ENCODE measurements at regions not wholly inside any gene's neighbourhood (a gene's known extent, or its start where the extent isn't known, plus 50 kb on each side); places are given as distances from the start of the nearest gene placed in this dataset.
"Not testable (repeated sequence)": the region's sequence is repeated elsewhere in the genome, so short reads cannot be mapped to it uniquely, and the experiment has no call there.

GRCh38 chr20:22063753-22064152 lies 358.3 kb downstream of the PAX1 start:
- no peak for FAIRE-seq
- no peak for DNase-seq (ENCODE audit: insufficient read length, low spot score)
- no peak for TF ChIP-seq POU2F2 (IDR thresholded peaks at IDR 0.05; ENCODE audit: low read depth, low read length)
- no peak for TF ChIP-seq TAF1 (IDR thresholded peaks at IDR 0.05; ENCODE audit: low read depth, low read length)
- TF ChIP-seq PAX5 (IDR thresholded peaks at IDR 0.05; ENCODE audit: insufficient read depth, low read length, severe bottlenecking), result no peak
- TF ChIP-seq POLR2A (IDR thresholded peaks at IDR 0.05; ENCODE audit: low read depth, low read length), result no peak
- TF ChIP-seq POLR2AphosphoS5 (IDR thresholded peaks at IDR 0.05; ENCODE audit: low read depth, low read length), result no peak
- no peak for TF ChIP-seq SPI1 (IDR thresholded peaks at IDR 0.05; ENCODE audit: low read depth, low read length)

GRCh38 chr20:22062874-22063273 lies 357.4 kb downstream of the PAX1 start:
- TF ChIP-seq PAX5 (IDR thresholded peaks at IDR 0.05; ENCODE audit: insufficient read depth, low read length, severe bottlenecking) (no peak), POLR2AphosphoS5 (IDR thresholded peaks at IDR 0.05; ENCODE audit: low read depth, low read length) (no peak), POU2F2 (IDR thresholded peaks at IDR 0.05; ENCODE audit: low read depth, low read length) (no peak), SPI1 (IDR thresholded peaks at IDR 0.05; ENCODE audit: low read depth, low read length) (no peak), POLR2A (IDR thresholded peaks at IDR 0.05; ENCODE audit: low read depth, low read length) (no peak), TAF1 (IDR thresholded peaks at IDR 0.05; ENCODE audit: low read depth, low read length) (no peak)
- DNase-seq (ENCODE audit: insufficient read length, low spot score), result no peak
- FAIRE-seq, result no peak

GRCh38 chr20:22060610-22061009 lies 355.1 kb downstream of the PAX1 start:
- no peak for DNase-seq (ENCODE audit: insufficient read length, low spot score)
- TF ChIP-seq POU2F2 (IDR thresholded peaks at IDR 0.05; ENCODE audit: low read depth, low read length) (no peak), TAF1 (IDR thresholded peaks at IDR 0.05; ENCODE audit: low read depth, low read length) (no peak), POLR2AphosphoS5 (IDR thresholded peaks at IDR 0.05; ENCODE audit: low read depth, low read length) (no peak), POLR2A (IDR thresholded peaks at IDR 0.05; ENCODE audit: low read depth, low read length) (no peak), PAX5 (IDR thresholded peaks at IDR 0.05; ENCODE audit: insufficient read depth, low read length, severe bottlenecking) (no peak)
- FAIRE-seq, result no peak

- no peak for FAIRE-seq
- TF ChIP-seq POLR2A (IDR thresholded peaks at IDR 0.05; ENCODE audit: low read depth, low read length) (no peak), PAX5 (IDR thresholded peaks at IDR 0.05; ENCODE audit: insufficient read depth, low read length, severe bottlenecking) (no peak), TAF1 (IDR thresholded peaks at IDR 0.05; ENCODE audit: low read depth, low read length) (no peak), SPI1 (IDR thresholded peaks at IDR 0.05; ENCODE audit: low read depth, low read length) (no peak), POLR2AphosphoS5 (IDR thresholded peaks at IDR 0.05; ENCODE audit: low read depth, low read length) (no peak), POU2F2 (IDR thresholded peaks at IDR 0.05; ENCODE audit: low read depth, low read length) (no peak)
Measured at GRCh38 chr20:22058746-22059145, 353.3 kb downstream of the PAX1 start.

GRCh38 chr20:22055981-22056380 lies 350.5 kb downstream of the PAX1 start:
- FAIRE-seq (no peak), DNase-seq (ENCODE audit: insufficient read length, low spot score) (no peak)
- TF ChIP-seq TAF1 (IDR thresholded peaks at IDR 0.05; ENCODE audit: low read depth, low read length) (no peak), POLR2A (IDR thresholded peaks at IDR 0.05; ENCODE audit: low read depth, low read length) (no peak), SPI1 (IDR thresholded peaks at IDR 0.05; ENCODE audit: low read depth, low read length) (no peak), POU2F2 (IDR thresholded peaks at IDR 0.05; ENCODE audit: low read depth, low read length) (no peak), POLR2AphosphoS5 (IDR thresholded peaks at IDR 0.05; ENCODE audit: low read depth, low read length) (no peak), PAX5 (IDR thresholded peaks at IDR 0.05; ENCODE audit: insufficient read depth, low read length, severe bottlenecking) (no peak)

More at GRCh38 chr20:22058746-22059145, 353.3 kb downstream of the PAX1 start:
- no peak for DNase-seq (ENCODE audit: insufficient read length, low spot score)

DNA sequence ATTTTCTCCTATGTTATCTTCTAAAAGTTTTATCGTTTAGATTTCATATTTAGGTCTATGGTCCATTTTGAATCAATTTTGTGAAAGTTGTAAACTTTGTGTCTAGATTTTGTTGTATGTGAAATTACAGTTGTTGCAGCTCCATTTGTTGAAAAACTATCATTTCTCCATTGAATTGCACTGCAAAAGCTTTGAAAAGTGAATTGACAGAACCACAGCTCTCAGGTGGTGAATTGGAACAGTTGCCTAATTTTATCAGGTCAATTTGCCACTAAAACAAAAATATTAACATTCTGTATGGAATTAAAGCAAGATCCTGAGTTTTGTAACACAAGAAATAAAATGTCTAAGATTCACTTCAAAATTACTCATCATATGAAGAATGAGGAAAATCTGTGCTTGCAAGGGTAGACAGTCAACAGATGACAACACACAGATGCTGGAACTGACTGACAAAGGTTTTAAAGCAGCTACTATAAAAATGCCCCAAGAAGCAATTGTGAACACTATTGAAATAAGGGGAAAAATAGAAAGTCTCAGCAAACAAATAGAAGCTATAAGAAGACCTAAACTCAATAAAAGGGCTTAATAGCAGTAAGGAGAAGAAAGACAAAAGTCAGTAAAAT lies 346.7 kb downstream of the PAX1 start:
- no peak for FAIRE-seq
- TF ChIP-seq POLR2A (IDR thresholded peaks at IDR 0.05; ENCODE audit: low read depth, low read length), result no peak
- TF ChIP-seq POU2F2 (IDR thresholded peaks at IDR 0.05; ENCODE audit: low read depth, low read length), result no peak
- no peak for TF ChIP-seq TAF1 (IDR thresholded peaks at IDR 0.05; ENCODE audit: low read depth, low read length)
- TF ChIP-seq SPI1 (IDR thresholded peaks at IDR 0.05; ENCODE audit: low read depth, low read length), result no peak
- TF ChIP-seq PAX5 (IDR thresholded peaks at IDR 0.05; ENCODE audit: insufficient read depth, low read length, severe bottlenecking), result no peak
- no peak for TF ChIP-seq POLR2AphosphoS5 (IDR thresholded peaks at IDR 0.05; ENCODE audit: low read depth, low read length)
- no peak for DNase-seq (ENCODE audit: insufficient read length, low spot score)

DNA sequence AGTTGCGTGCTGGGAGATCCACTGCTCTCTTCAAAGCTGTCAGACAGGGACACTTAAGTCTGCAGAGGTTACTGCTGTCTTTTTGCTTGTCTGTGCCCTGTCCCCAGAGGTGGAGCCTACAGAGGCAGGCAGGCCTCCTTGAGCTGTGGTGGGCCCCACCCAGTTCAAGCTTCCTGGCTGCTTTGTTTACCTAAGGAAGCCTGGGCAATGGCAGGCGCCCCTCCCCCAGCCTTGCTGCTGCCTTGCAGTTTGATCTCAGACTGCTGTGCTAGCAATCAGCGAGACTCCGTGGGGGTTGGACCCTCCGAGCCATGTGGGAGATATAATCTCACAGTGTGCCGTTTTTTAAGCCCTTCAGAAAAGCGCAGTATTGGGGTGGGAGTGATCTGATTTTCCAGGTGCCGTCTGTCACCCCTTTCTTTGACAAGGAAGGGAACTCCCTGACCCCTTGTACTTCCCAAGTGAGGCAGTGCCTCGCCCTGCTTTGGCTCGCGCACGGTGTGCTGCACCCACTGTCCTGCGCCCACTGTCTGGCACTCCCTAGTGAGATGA lies 340.6 kb downstream of the PAX1 start:
- FAIRE-seq; DNase-seq (ENCODE audit: insufficient read length, low spot score): not testable (repeated sequence)

DNA sequence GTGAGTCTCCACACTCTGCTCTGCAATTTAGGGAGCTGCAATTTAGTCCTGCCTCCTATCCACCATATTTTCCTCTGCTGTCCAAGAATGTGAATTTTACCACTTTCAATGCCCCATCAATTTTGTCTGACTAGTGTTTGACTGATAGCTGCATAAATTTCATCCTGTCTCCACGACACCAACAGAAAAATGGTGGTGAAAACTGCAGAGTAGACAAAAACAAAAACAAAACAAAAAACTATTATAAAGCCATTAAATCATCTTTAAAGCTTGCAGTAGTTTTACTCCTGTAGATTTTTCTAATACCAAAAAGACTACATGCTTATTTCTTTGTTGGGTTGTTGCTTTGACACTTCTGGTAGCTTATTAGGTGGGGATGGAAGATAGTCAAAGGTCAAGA lies 322.0 kb downstream of the PAX1 start:
- no peak for DNase-seq (ENCODE audit: insufficient read length, low spot score)
- no peak for FAIRE-seq
- TF ChIP-seq POU2F2 (IDR thresholded peaks at IDR 0.05; ENCODE audit: low read depth, low read length), result no peak
- no peak for TF ChIP-seq PAX5 (IDR thresholded peaks at IDR 0.05; ENCODE audit: insufficient read depth, low read length, severe bottlenecking)
- no peak for TF ChIP-seq POLR2A (IDR thresholded peaks at IDR 0.05; ENCODE audit: low read depth, low read length)
- TF ChIP-seq SPI1 (IDR thresholded peaks at IDR 0.05; ENCODE audit: low read depth, low read length), result no peak
- no peak for TF ChIP-seq POLR2AphosphoS5 (IDR thresholded peaks at IDR 0.05; ENCODE audit: low read depth, low read length)
- no peak for TF ChIP-seq TAF1 (IDR thresholded peaks at IDR 0.05; ENCODE audit: low read depth, low read length)

DNA sequence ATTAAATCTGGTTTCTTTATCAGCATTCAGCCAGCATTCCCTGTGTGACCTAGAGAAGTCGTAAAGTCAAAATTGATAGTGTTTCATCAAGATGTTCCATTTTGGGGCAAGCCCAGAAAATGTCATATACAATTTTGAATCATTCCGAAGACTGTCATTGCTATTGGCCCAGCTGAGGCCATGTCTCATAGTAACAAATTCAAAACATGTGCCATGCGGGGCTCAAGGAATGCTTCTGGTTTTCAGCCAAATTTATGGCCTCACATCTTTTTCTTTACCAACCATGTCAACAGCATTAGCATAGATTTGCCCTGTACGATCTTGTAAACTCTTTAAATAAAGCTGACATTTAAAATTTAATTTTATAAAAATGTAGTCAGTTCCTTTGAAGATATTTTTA lies 314.7 kb downstream of the PAX1 start:
- TF ChIP-seq SPI1 (IDR thresholded peaks at IDR 0.05; ENCODE audit: low read depth, low read length) (no peak), TAF1 (IDR thresholded peaks at IDR 0.05; ENCODE audit: low read depth, low read length) (no peak), POLR2A (IDR thresholded peaks at IDR 0.05; ENCODE audit: low read depth, low read length) (no peak), POLR2AphosphoS5 (IDR thresholded peaks at IDR 0.05; ENCODE audit: low read depth, low read length) (no peak), POU2F2 (IDR thresholded peaks at IDR 0.05; ENCODE audit: low read depth, low read length) (no peak), PAX5 (IDR thresholded peaks at IDR 0.05; ENCODE audit: insufficient read depth, low read length, severe bottlenecking) (no peak)
- FAIRE-seq (no peak), DNase-seq (ENCODE audit: insufficient read length, low spot score) (no peak)

DNA sequence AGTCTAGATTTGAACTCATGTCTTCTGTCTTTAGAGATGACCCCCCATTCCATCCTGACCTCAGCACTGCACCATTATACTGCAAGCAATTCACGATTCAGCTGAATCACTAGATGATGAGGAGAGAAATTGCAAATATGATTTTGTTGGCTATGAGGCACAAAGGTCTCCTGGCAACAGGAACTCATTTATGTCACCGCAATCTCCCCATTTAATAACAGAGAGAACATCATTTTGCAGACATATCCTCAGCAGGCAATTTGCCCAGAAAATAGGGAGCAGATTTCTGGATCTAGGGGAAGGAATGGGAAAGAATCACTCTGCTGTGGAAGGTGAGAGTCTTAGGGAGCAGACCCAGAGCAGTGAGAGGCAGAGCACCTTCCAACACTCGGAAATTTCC lies 303.0 kb downstream of the PAX1 start:
- DNase-seq (ENCODE audit: insufficient read length, low spot score) (no peak), FAIRE-seq (no peak)
- no peak for TF ChIP-seq TAF1 (IDR thresholded peaks at IDR 0.05; ENCODE audit: low read depth, low read length)
- TF ChIP-seq POU2F2 (IDR thresholded peaks at IDR 0.05; ENCODE audit: low read depth, low read length), result no peak
- TF ChIP-seq POLR2A (IDR thresholded peaks at IDR 0.05; ENCODE audit: low read depth, low read length), result no peak
- TF ChIP-seq POLR2AphosphoS5 (IDR thresholded peaks at IDR 0.05; ENCODE audit: low read depth, low read length), result no peak
- no peak for TF ChIP-seq SPI1 (IDR thresholded peaks at IDR 0.05; ENCODE audit: low read depth, low read length)
- TF ChIP-seq PAX5 (IDR thresholded peaks at IDR 0.05; ENCODE audit: insufficient read depth, low read length, severe bottlenecking), result no peak
